HepG2 (cell line): ENCODE measurements at regions not wholly inside any gene's neighbourhood (a gene's known extent, or its start where the extent isn't known, plus 50 kb on each side); places are given as distances from the start of the nearest gene placed in this dataset.

ENCODE experiments used
- BCL6 ChIP-seq: IDR thresholded peaks from 2 replicates; pipeline ENCODE4 v1.6.1; 2016; ENCODE audit warnings: missing genetic modification reagents, missing compliant biosample characterization
- CBX5 ChIP-seq: sonication (generic); formaldehyde crosslinking; IDR thresholded peaks from 2 replicates; pipeline ENCODE4 v1.4.0; 2020; ENCODE audit warnings: missing genetic modification reagents, borderline replicate concordance
- E2F2 ChIP-seq: sonication (generic); formaldehyde crosslinking; IDR thresholded peaks from 2 replicates; pipeline ENCODE4 v1.4.0; 2020; ENCODE audit warnings: missing genetic modification reagents, borderline replicate concordance
- FOXP4 ChIP-seq: sonication (generic); formaldehyde crosslinking; IDR thresholded peaks from 2 replicates; pipeline ENCODE4 v1.4.0; 2020; ENCODE audit warnings: missing genetic modification reagents
- GABPB1 ChIP-seq: IDR thresholded peaks from 2 replicates; pipeline ENCODE4 v1.6.1; 2016; ENCODE audit warnings: mild to moderate bottlenecking, missing genetic modification reagents, moderate library complexity, missing compliant biosample characterization
- KLF12 ChIP-seq: sonication (generic); formaldehyde crosslinking; IDR thresholded peaks from 2 replicates; pipeline ENCODE4 v1.4.0; 2020; ENCODE audit warnings: missing genetic modification reagents, borderline replicate concordance
- NCOA5 ChIP-seq: sonication (generic); formaldehyde crosslinking; IDR thresholded peaks from 2 replicates; pipeline ENCODE4 v1.4.0; 2020; ENCODE audit warnings: missing genetic modification reagents
- NR2C2 ChIP-seq: sonication (generic); formaldehyde crosslinking; IDR thresholded peaks from 2 replicates; pipeline ENCODE4 v1.4.0; 2020; ENCODE audit warnings: missing genetic modification reagents, mild to moderate bottlenecking, moderate library complexity, borderline replicate concordance
- PREB ChIP-seq: sonication (generic); formaldehyde crosslinking; IDR thresholded peaks from 2 replicates; pipeline ENCODE4 v1.4.0; 2020; ENCODE audit warnings: missing genetic modification reagents
- RBAK ChIP-seq: sonication (generic); formaldehyde crosslinking; IDR thresholded peaks from 2 replicates; pipeline ENCODE4 v1.5.1; 2020; ENCODE audit warnings: mild to moderate bottlenecking, missing genetic modification reagents
- SAP130 ChIP-seq: IDR thresholded peaks from 2 replicates; pipeline ENCODE4 v1.6.1; 2016; ENCODE audit warnings: low read depth
- TAF15 ChIP-seq: fragments of 200-400 bp; formaldehyde crosslinking; IDR thresholded peaks from one replicate; pipeline ENCODE4 v1.6.1; 2018; ENCODE audit warnings: mild to moderate bottlenecking, low read depth, low read length; ENCODE audit not compliant: poor library complexity, severe bottlenecking
- U2AF1 ChIP-seq: fragments of 200-400 bp; formaldehyde crosslinking; optimal IDR thresholded peaks from 2 replicates; pipeline ENCODE3; 2017; ENCODE audit warnings: mild to moderate bottlenecking, low read depth, low read length
- XBP1 ChIP-seq: sonication (generic); formaldehyde crosslinking; IDR thresholded peaks from 2 replicates; pipeline ENCODE4 v1.5.0; 2020; ENCODE audit warnings: missing genetic modification reagents
- ZFX ChIP-seq: sonication (generic); formaldehyde crosslinking; IDR thresholded peaks from 2 replicates; pipeline ENCODE4 v1.4.0; 2020; ENCODE audit warnings: mild to moderate bottlenecking, low read depth, missing genetic modification reagents, moderate library complexity
- ZNF547 ChIP-seq: sonication (generic); formaldehyde crosslinking; IDR thresholded peaks from 2 replicates; pipeline ENCODE4 v1.5.1; 2020; ENCODE audit warnings: mild to moderate bottlenecking, missing genetic modification reagents
- ZNF639 ChIP-seq: conservative IDR thresholded peaks from 2 replicates; pipeline ENCODE4 v1.6.1; 2018; ENCODE audit warnings: missing genetic modification reagents
- ZNF687 ChIP-seq: sonication (generic); formaldehyde crosslinking; IDR thresholded peaks from 2 replicates; pipeline ENCODE4 v1.5.1; 2020; ENCODE audit warnings: mild to moderate bottlenecking, missing genetic modification reagents, moderate library complexity
- ZNF75D ChIP-seq: sonication (generic); formaldehyde crosslinking; IDR thresholded peaks from 2 replicates; pipeline ENCODE4 v1.8.1; 2023; ENCODE audit warnings: missing genetic modification reagents, mild to moderate bottlenecking, borderline replicate concordance
- ZNF839 ChIP-seq: sonication (generic); formaldehyde crosslinking; IDR thresholded peaks from 2 replicates; pipeline ENCODE4 v1.4.0; 2020; ENCODE audit warnings: missing genetic modification reagents, mild to moderate bottlenecking, borderline replicate concordance

- TF ChIP-seq FOXP4 (CRISPR knock-in tag) = peak; percentile 13; the same call in 1 of the 2 replicates
- TF ChIP-seq PREB = no peak
- no peak for TF ChIP-seq XBP1 (CRISPR knock-in tag)
- 0 out of 2 replicates have a peak, but pooled peaks have one; percentile 4 for TF ChIP-seq KLF12
- TF ChIP-seq NR2C2 = no peak
- TF ChIP-seq ZNF75D = no peak
- TF ChIP-seq GABPB1 (CRISPR knock-in tag) = peak; percentile 4; the same call in 1 of the 2 replicates
- peak; percentile 64 for TF ChIP-seq ZFX (CRISPR knock-in tag)
- no peak for TF ChIP-seq ZNF839 (CRISPR knock-in tag)
- TF ChIP-seq E2F2 (CRISPR knock-in tag) = no peak
- TF ChIP-seq ZNF687 = peak; percentile 54
- TF ChIP-seq ZNF547 (CRISPR knock-in tag) = no peak
- peak; percentile 37; the same call in 1 of the 2 replicates for TF ChIP-seq BCL6
- TF ChIP-seq U2AF1 = peak; percentile 36
- TF ChIP-seq TAF15 = no peak
- TF ChIP-seq SAP130 (CRISPR knock-in tag) = peak; percentile 8; the same call in 1 of the 2 replicates
- no peak for TF ChIP-seq NCOA5 (CRISPR knock-in tag)
- no peak for TF ChIP-seq RBAK (CRISPR knock-in tag)
- no peak for TF ChIP-seq ZNF639 (CRISPR knock-in tag)
- no peak for TF ChIP-seq CBX5 (CRISPR knock-in tag)
Observed at GRCh38 chr11:126146454-126147192, 64.8 kb downstream of the RPUSD4 start (continued).
